ENCODE measurements at regions not wholly inside any gene's neighbourhood (a gene's known extent, or its start where the extent isn't known, plus 50 kb on each side); places are given as distances from the start of the nearest gene placed in this dataset.
"Not testable (repeated sequence)": the region's sequence is repeated elsewhere in the genome, so short reads cannot be mapped to it uniquely, and the experiment has no call there.

GRCh38 chr6:105677671-105678475 lies 275.0 kb upstream of the PREP start:
- Histone ChIP-seq H2BK15ac (ENCODE audit: low read depth, poor library complexity, severe bottlenecking) (no peak overlapping the region), H2BK120ac (ENCODE audit: low read depth, low read length) (no peak overlapping the region), H2BK5ac (ENCODE audit: low read depth, low read length, poor library complexity, severe bottlenecking) (no peak overlapping the region), H4K8ac (ENCODE audit: low read length) (no peak overlapping the region), H3K27me3 (ENCODE audit: control insufficient read depth in 1 of 2, insufficient read depth in 1 of 2, low read length in 2 of 2) (no peaks in the 10 kb centered on the region), H2AK5ac (ENCODE audit: low read length, severe bottlenecking) (no peak overlapping the region), H3K14ac (ENCODE audit: low read length in 2 of 2) (no peak overlapping the region), H3K4me3 (ENCODE audit: insufficient read depth in 1 of 2, low read depth in 1 of 2, low read length in 2 of 2) (no peak overlapping the region), H2BK12ac (ENCODE audit: low read length in 2 of 2) (no peak overlapping the region), H3K27ac (ENCODE audit: low read length, poor library complexity, severe bottlenecking) (no peak overlapping the region), H3K79me1 (replicated peaks; ENCODE audit: low read length, poor library complexity, severe bottlenecking) (no peaks in the 10 kb centered on the region), H3K23ac (ENCODE audit: low read length in 2 of 2) (no peak overlapping the region), H3K18ac (ENCODE audit: low read depth in 1 of 2, low read length in 2 of 2) (no peak overlapping the region), H4K91ac (ENCODE audit: low read length) (no peak overlapping the region), H2AFZ (ENCODE audit: low read depth, low read length) (no peak overlapping the region), H3K4me1 (ENCODE audit: control insufficient read depth, insufficient read depth, low read depth, low read length) (no peaks in the 10 kb centered on the region), H3K4me2 (ENCODE audit: low read length, poor library complexity, severe bottlenecking) (no peak overlapping the region), H3K9ac (ENCODE audit: low read length) (no peak overlapping the region), H3K4ac (ENCODE audit: low read depth in 1 of 2, low read length in 2 of 2) (no peak overlapping the region), H3K36me3 (ENCODE audit: control insufficient read depth in 1 of 2, insufficient read depth in 2 of 2, low read depth in 1 of 2, low read length in 2 of 2) (no peaks in the 10 kb centered on the region), H3K9me3 (ENCODE audit: control insufficient read depth, low read length) (no peaks in the 10 kb centered on the region)
- 80% methylated on average over 2 of the region's 2 CpGs for WGBS
- peak; percentile 30 for DNase-seq

GRCh38 chr6:105676857-105677256 lies 274.0 kb upstream of the PREP start:
- no peak overlapping the region for H2AFZ ChIP-seq (ENCODE audit: low read depth, low read length)
- H2BK5ac ChIP-seq (ENCODE audit: low read depth, low read length, poor library complexity, severe bottlenecking), result no peak overlapping the region
- no peak overlapping the region for H3K9ac ChIP-seq (ENCODE audit: low read length)
- no peaks in the 10 kb centered on the region for H3K36me3 ChIP-seq (ENCODE audit: control insufficient read depth in 1 of 2, insufficient read depth in 2 of 2, low read depth in 1 of 2, low read length in 2 of 2)
- no peak for DNase-seq
- no peak overlapping the region for H3K4me2 ChIP-seq (ENCODE audit: low read length, poor library complexity, severe bottlenecking)
- H2BK15ac ChIP-seq (ENCODE audit: low read depth, poor library complexity, severe bottlenecking), result no peak overlapping the region
- no peaks in the 10 kb centered on the region for H3K27me3 ChIP-seq (ENCODE audit: control insufficient read depth in 1 of 2, insufficient read depth in 1 of 2, low read length in 2 of 2)
- H3K79me1 ChIP-seq (replicated peaks; ENCODE audit: low read length, poor library complexity, severe bottlenecking), result no peaks in the 10 kb centered on the region
- H2BK12ac ChIP-seq (ENCODE audit: low read length in 2 of 2), result no peak overlapping the region
- H4K91ac ChIP-seq (ENCODE audit: low read length), result no peak overlapping the region
- WGBS, result 93% methylated on average over 3 of the region's 3 CpGs
- H3K9me3 ChIP-seq (ENCODE audit: control insufficient read depth, low read length), result no peaks in the 10 kb centered on the region
- no peak overlapping the region for H3K18ac ChIP-seq (ENCODE audit: low read depth in 1 of 2, low read length in 2 of 2)
- H3K27ac ChIP-seq (ENCODE audit: low read length, poor library complexity, severe bottlenecking), result no peak overlapping the region
- H2BK120ac ChIP-seq (ENCODE audit: low read depth, low read length), result no peak overlapping the region
- no peak overlapping the region for H3K14ac ChIP-seq (ENCODE audit: low read length in 2 of 2)
- H4K8ac ChIP-seq (ENCODE audit: low read length), result no peak overlapping the region
- H3K4me3 ChIP-seq (ENCODE audit: insufficient read depth in 1 of 2, low read depth in 1 of 2, low read length in 2 of 2), result no peak overlapping the region
- H2AK5ac ChIP-seq (ENCODE audit: low read length, severe bottlenecking), result no peak overlapping the region
- H3K4me1 ChIP-seq (ENCODE audit: control insufficient read depth, insufficient read depth, low read depth, low read length), result no peaks in the 10 kb centered on the region
- H3K4ac ChIP-seq (ENCODE audit: low read depth in 1 of 2, low read length in 2 of 2), result no peak overlapping the region
- no peak overlapping the region for H3K23ac ChIP-seq (ENCODE audit: low read length in 2 of 2)

- Histone ChIP-seq H3K18ac (ENCODE audit: low read depth in 1 of 2, low read length in 2 of 2) (peak overlapping the region in 1 of 2 experiments; percentile 45), H3K4ac (ENCODE audit: low read depth in 1 of 2, low read length in 2 of 2) (no peak overlapping the region), H2BK5ac (ENCODE audit: low read depth, low read length, poor library complexity, severe bottlenecking) (no peak overlapping the region), H3K79me1 (replicated peaks; ENCODE audit: low read length, poor library complexity, severe bottlenecking) (no peaks in the 10 kb centered on the region), H2AFZ (ENCODE audit: low read depth, low read length) (no peak overlapping the region), H3K4me1 (ENCODE audit: control insufficient read depth, insufficient read depth, low read depth, low read length) (no peaks in the 10 kb centered on the region), H3K4me3 (ENCODE audit: insufficient read depth in 1 of 2, low read depth in 1 of 2, low read length in 2 of 2) (no peak overlapping the region), H2BK120ac (ENCODE audit: low read depth, low read length) (no peak overlapping the region), H3K4me2 (ENCODE audit: low read length, poor library complexity, severe bottlenecking) (no peak overlapping the region), H2AK5ac (ENCODE audit: low read length, severe bottlenecking) (no peak overlapping the region), H4K8ac (ENCODE audit: low read length) (no peak overlapping the region), H3K9me3 (ENCODE audit: control insufficient read depth, low read length) (peaks cover 3% of the 10 kb centered on the region), H3K9ac (ENCODE audit: low read length) (peak overlapping the region; percentile 21), H3K23ac (ENCODE audit: low read length in 2 of 2) (no peak overlapping the region), H3K14ac (ENCODE audit: low read length in 2 of 2) (no peak overlapping the region), H4K91ac (ENCODE audit: low read length) (no peak overlapping the region), H2BK15ac (ENCODE audit: low read depth, poor library complexity, severe bottlenecking) (no peak overlapping the region), H2BK12ac (ENCODE audit: low read length in 2 of 2) (no peak overlapping the region), H3K27ac (ENCODE audit: low read length, poor library complexity, severe bottlenecking) (no peak overlapping the region), H3K36me3 (ENCODE audit: control insufficient read depth in 1 of 2, insufficient read depth in 2 of 2, low read depth in 1 of 2, low read length in 2 of 2) (no peaks in the 10 kb centered on the region), H3K27me3 (ENCODE audit: control insufficient read depth in 1 of 2, insufficient read depth in 1 of 2, low read length in 2 of 2) (no peaks in the 10 kb centered on the region)
- peak; percentile 85 for DNase-seq
- 34% methylated on average over 5 of the region's 5 CpGs for WGBS
Measured at GRCh38 chr6:105675715-105676397, 273.0 kb upstream of the PREP start.

GRCh38 chr6:105672856-105673538 lies 270.1 kb upstream of the PREP start:
- H3K23ac ChIP-seq (ENCODE audit: low read length in 2 of 2), result not testable (repeated sequence)
- WGBS, result 92% methylated on average over 2 of the region's 2 CpGs

More at GRCh38 chr6:105672856-105673538, 270.1 kb upstream of the PREP start:
- not testable (repeated sequence) for H2AFZ ChIP-seq (ENCODE audit: low read depth, low read length); H3K9me3 ChIP-seq (ENCODE audit: control insufficient read depth, low read length); H3K4me3 ChIP-seq (ENCODE audit: insufficient read depth in 1 of 2, low read depth in 1 of 2, low read length in 2 of 2); H3K27me3 ChIP-seq (ENCODE audit: control insufficient read depth in 1 of 2, insufficient read depth in 1 of 2, low read length in 2 of 2); H3K27ac ChIP-seq (ENCODE audit: low read length, poor library complexity, severe bottlenecking); H2BK120ac ChIP-seq (ENCODE audit: low read depth, low read length); H2BK12ac ChIP-seq (ENCODE audit: low read length in 2 of 2); H3K4me1 ChIP-seq (ENCODE audit: control insufficient read depth, insufficient read depth, low read depth, low read length); H4K91ac ChIP-seq (ENCODE audit: low read length); H3K18ac ChIP-seq (ENCODE audit: low read depth in 1 of 2, low read length in 2 of 2); H3K9ac ChIP-seq (ENCODE audit: low read length); H3K36me3 ChIP-seq (ENCODE audit: control insufficient read depth in 1 of 2, insufficient read depth in 2 of 2, low read depth in 1 of 2, low read length in 2 of 2); H2BK5ac ChIP-seq (ENCODE audit: low read depth, low read length, poor library complexity, severe bottlenecking); H2BK15ac ChIP-seq (ENCODE audit: low read depth, poor library complexity, severe bottlenecking); H4K8ac ChIP-seq (ENCODE audit: low read length); H3K4me2 ChIP-seq (ENCODE audit: low read length, poor library complexity, severe bottlenecking); DNase-seq; H3K79me1 ChIP-seq (replicated peaks; ENCODE audit: low read length, poor library complexity, severe bottlenecking); H2AK5ac ChIP-seq (ENCODE audit: low read length, severe bottlenecking); H3K14ac ChIP-seq (ENCODE audit: low read length in 2 of 2); H3K4ac ChIP-seq (ENCODE audit: low read depth in 1 of 2, low read length in 2 of 2)

Data from mesenchymal stem cell (in vitro differentiated cells and primary cell).